HG03175 (cell line): ENCODE measurements at regions not wholly inside any gene's neighbourhood (a gene's known extent, or its start where the extent isn't known, plus 50 kb on each side); places are given as distances from the start of the nearest gene placed in this dataset.

Experiments
- ATAC-seq: cut with Tn5 transposase; IDR thresholded peaks from one replicate; pipeline ENCODE4 v1.9.1; 2021; ENCODE audit warnings: mild to moderate bottlenecking, moderate library complexity; ENCODE audit not compliant: unreplicated experiment

- no peak for ATAC-seq
Observed at GRCh38 chr22:48695251-48695650, 1132.4 kb downstream of the BRD1 start.

GRCh38 chr22:48694296-48694883 is 1133.3 kb downstream of the BRD1 start:
- ATAC-seq = no peak

DNA sequence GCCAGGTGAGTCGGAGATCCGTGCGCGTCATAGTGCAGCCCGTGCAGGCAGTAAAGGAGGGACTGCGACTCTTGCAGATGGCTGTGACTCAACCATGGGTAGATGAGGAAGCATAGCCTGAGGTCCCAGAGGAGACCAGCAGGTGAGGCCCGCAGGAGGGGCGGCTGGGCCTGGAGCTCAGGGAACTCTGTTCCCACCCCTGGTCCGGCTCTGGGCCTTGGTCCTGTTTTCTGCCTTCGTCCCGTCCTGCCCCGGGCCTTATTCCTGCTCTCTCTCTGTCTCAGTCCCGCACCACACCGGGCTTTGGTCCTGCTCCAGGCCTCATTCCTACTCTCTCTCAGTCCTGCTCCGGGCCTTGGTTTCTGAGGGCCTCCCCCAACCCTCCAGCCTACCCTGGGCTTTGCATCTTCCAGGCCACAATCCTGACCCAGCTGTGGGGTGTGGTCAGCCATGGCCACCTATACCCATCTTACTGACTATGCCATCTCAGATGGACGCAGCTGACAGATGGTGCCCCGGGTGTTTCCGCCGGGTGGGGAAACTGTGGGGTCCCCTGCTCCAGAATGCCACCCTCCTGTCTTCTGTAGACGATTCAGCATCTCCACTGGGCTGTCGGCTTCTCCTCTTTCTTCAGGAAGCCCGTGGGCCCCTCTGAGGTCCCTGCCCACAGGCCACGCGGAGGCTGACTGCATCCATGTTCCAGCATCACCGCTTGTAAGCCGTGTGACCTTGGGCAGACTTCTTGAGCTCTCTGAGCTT is 1134.1 kb downstream of the BRD1 start:
- ATAC-seq = no peak

DNA sequence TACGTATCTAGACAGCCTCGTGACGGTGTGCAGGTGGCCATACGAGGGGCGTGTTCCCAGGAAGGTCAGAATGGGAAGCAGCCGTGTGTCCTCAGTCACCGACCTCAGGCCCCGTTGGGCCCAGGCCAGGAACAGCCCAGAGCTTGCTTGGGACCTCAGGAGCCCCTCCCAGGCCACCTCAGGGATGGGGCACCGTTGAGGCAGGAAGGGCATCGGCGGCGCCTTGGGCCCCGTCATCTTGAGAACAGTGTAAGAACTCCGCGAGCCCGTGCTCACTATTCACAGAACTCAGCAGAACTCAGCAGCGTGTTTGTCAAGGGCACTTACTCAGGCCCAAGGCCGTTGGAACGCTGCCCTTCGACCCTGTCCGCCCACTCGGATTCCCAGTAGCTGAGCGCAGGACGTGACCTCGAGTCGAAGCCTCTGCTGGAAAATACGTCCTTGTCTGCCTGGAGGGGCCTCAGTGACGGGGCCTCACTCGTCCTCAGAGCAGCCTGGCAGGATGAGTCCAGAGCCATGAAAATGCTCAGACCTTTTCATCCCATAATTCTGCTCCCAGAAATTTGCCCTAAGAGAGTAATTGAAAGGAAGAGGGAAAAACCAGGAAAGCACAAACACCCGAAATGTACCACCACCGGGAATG is 1134.8 kb downstream of the BRD1 start:
- ATAC-seq = no peak

GRCh38 chr22:48691431-48691851 is 1136.2 kb downstream of the BRD1 start:
- ATAC-seq = no peak

GRCh38 chr22:48690583-48691317 is 1136.9 kb downstream of the BRD1 start:
- ATAC-seq = no peak

GRCh38 chr22:48689206-48689605 is 1138.5 kb downstream of the BRD1 start:
- ATAC-seq = no peak

DNA sequence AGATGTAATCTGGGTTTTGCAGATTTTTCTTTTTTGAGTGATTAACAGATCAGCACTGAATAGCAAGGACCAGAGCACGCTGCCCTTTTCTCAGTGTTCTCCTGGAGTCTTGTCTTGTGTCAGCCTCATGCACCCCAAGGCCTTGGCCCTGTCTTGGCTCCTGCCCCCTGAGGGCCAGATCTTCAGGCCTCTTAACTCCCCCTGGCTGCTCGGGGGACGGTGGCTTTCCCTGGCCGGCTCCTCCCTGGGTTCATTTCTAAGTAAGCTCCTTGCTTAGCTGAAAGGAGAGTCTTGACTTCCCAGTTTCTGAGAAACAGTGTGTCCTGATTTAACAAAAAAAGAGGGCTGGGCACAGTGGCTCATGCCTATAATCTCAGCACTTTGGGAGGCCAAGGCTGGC is 1139.3 kb downstream of the BRD1 start:
- ATAC-seq = no peak

GRCh38 chr22:48687606-48688005 is 1140.1 kb downstream of the BRD1 start:
- ATAC-seq = no peak

- no peak for ATAC-seq
Observed at GRCh38 chr22:48686694-48687302, 1140.9 kb downstream of the BRD1 start.

DNA sequence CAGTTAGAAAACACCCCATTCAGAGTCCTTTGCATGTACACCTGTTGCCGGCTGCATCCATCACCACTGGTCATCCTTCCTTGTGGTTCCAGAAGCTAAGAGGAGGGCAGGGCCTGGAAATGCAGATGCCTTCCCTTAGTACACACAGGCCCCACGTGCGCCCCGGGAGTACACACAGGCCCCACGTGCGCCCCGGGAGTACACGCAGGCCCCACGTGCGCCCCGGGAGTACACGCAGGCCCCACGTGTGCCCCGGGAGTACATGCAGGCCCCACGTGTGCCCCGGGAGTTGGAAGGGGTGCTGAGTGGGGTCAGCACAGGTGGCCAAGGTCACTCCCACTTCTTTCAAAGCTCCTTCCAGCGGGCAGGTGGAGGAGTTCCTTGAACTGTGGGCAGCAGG is 1141.9 kb downstream of the BRD1 start:
- no peak for ATAC-seq

GRCh38 chr22:48683640-48684039 is 1144.0 kb downstream of the BRD1 start:
- ATAC-seq = no peak

DNA sequence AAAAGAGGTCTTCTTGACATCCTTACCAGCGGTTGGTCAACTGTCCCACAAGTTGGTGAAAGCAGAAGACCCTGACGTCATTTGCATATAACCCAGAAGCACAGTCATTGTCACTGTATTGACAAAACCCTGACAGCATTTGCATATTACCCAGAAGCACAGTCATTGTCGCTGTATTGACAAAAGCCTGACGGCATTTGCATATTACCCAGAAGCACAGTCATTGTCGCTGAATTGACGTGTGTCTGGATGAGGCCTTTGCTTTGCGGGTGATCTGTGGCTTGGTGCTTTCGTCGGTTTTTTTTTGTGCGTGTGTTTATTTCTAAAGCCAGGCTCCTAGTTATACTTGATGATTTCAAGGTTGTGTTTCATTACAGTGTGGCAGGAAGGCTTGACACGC is 1145.2 kb downstream of the BRD1 start:
- no peak for ATAC-seq

GRCh38 chr22:48680601-48681000 is 1147.1 kb downstream of the BRD1 start:
- ATAC-seq = no peak

- ATAC-seq = no peak
Observed at GRCh38 chr22:48679656-48680555, 1147.8 kb downstream of the BRD1 start.

- ATAC-seq = no peak
Observed at GRCh38 chr22:48678171-48679135, 1149.2 kb downstream of the BRD1 start.

DNA sequence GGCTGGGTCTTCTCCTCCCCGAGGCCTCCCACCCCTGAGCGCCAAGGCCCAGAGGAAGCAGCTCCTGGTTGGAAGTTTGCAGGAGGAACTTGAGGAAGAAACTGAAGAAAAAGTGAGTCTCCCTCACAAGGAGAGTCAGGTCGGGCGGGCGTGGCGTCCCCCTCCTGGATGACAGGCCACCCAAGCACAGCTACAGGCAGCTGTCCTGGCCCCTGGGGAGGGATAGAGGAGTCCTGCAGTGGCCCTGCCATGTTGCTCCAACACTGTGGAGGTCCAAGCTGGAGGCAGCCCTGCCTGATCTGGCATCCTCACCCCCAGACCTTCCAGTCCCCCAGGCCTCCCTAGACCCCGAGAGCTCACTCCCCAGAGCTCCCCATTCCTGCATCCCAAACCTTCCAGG is 1150.1 kb downstream of the BRD1 start:
- ATAC-seq = no peak

DNA sequence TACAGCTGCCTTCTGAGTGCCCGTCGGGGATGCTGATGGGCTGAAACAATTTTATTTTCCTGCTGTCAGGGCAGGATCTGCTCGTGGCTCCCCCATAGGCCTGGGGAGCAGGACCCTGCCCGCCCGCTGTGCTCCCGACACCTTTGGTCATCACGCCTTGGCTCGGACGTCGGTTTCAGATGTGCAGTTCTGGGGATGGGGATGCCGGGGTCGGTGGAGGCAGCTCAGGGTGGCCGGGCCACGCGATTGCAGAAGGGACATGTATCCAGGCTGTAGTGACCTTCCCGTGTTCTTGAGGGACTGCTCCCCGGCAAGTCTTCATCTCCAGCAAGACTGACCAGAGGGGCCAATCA is 1150.5 kb downstream of the BRD1 start:
- ATAC-seq = no peak
